H1 (cell line): ENCODE measurements at regions not wholly inside any gene's neighbourhood (a gene's known extent, or its start where the extent isn't known, plus 50 kb on each side); places are given as distances from the start of the nearest gene placed in this dataset.

Experiments
- CTCF ChIA-PET: fragments of 300-600 bp; sonication (Branson Sonifier 250); formaldehyde crosslinking; loops from one replicate; lab custom pipeline; 2021; ENCODE audit not compliant: partially characterized antibody; lab: Charles Lee
- POLR2A ChIA-PET: fragments of 300-600 bp; sonication (Branson Sonifier 250); formaldehyde crosslinking; loops from one replicate; lab custom pipeline; 2021; ENCODE audit warnings: inconsistent platforms; ENCODE audit not compliant: partially characterized antibody; lab: Charles Lee
- DNase-seq, 2 experiments: peaks; one replicate each; pipeline versions ENCODE4 v3.0.0 to v3.0.0-alpha.2; 2010 to 2022; ENCODE audit warnings: low spot score in 2 of 2, low read depth in 1 of 2, mixed read lengths in 1 of 2
- FAIRE-seq: peaks from 2 replicates; lab custom pipeline; 2011; peaks lifted over from hg19 to GRCh38; lab: Jason Lieb, UNC
- H2AFZ ChIP-seq: 2 replicates; pipeline ENCODE4 v1.8.1; 2012; ENCODE audit warnings: low read length, inconsistent platforms
- H2AK5ac ChIP-seq: 2 replicates; pipeline ENCODE4 v1.6.1; 2013; ENCODE audit warnings: low read depth, low read length
- H2BK120ac ChIP-seq: replicated peaks from 2 replicates; pipeline ENCODE3; 2013; ENCODE audit warnings: low read depth, low read length, inconsistent platforms
- H2BK12ac ChIP-seq: 2 replicates; pipeline ENCODE4 v1.6.1; 2013; ENCODE audit warnings: low read depth, low read length
- H2BK15ac ChIP-seq: 2 replicates; pipeline ENCODE4 v1.6.1; 2013; ENCODE audit warnings: low read length
- H2BK20ac ChIP-seq: 2 replicates; pipeline ENCODE4 v1.6.1; 2013; ENCODE audit warnings: low read length
- H2BK5ac ChIP-seq: 2 replicates; pipeline ENCODE4 v1.6.1; 2013; ENCODE audit warnings: low read depth, low read length
- H3K14ac ChIP-seq: 2 replicates; pipeline ENCODE4 v1.6.1; 2013; ENCODE audit warnings: inconsistent platforms; ENCODE audit not compliant: insufficient read length
- H3K18ac ChIP-seq: 2 replicates; pipeline ENCODE4 v1.6.1; 2013; ENCODE audit warnings: low read length; ENCODE audit errors: extremely low read depth
- H3K23ac ChIP-seq: 2 replicates; pipeline ENCODE4 v1.6.1; 2013; ENCODE audit warnings: inconsistent platforms; ENCODE audit not compliant: insufficient read length
- H3K23me2 ChIP-seq: 2 replicates; pipeline ENCODE4 v1.6.1; 2013; ENCODE audit warnings: low read depth, low read length
- H3K27ac ChIP-seq: 2 replicates; pipeline ENCODE4 v1.6.1; 2011; ENCODE audit warnings: low read depth, low read length, inconsistent platforms
- H3K27me3 ChIP-seq, 4 experiments: replicated peaks in 1 of 4; 1 replicate in 1 of 4; 2 replicates in 3 of 4; pipeline versions ENCODE4 v1.6.1 to v1.8.1; 2011 to 2013; ENCODE audit warnings: low read length in 3 of 4, mild to moderate bottlenecking in 3 of 4, inconsistent platforms in 2 of 4, mixed read lengths in 2 of 4, moderate library complexity in 1 of 4; ENCODE audit not compliant: control insufficient read depth in 3 of 4, insufficient read depth in 3 of 4; ENCODE audit errors: extremely low read depth in 1 of 4
- H3K36me3 ChIP-seq, 4 experiments: 2 replicates each; pipeline versions ENCODE4 v1.6.1 to v1.8.1; 2011 to 2013; ENCODE audit warnings: mild to moderate bottlenecking in 4 of 4, low read length in 3 of 4, moderate library complexity in 2 of 4, control low read depth in 1 of 4, inconsistent platforms in 1 of 4; ENCODE audit not compliant: insufficient read depth in 4 of 4, control insufficient read depth in 2 of 4
- H3K4ac ChIP-seq: replicated peaks from 2 replicates; pipeline ENCODE3; 2013; ENCODE audit warnings: low read length, low read depth, mixed read lengths, inconsistent platforms; ENCODE audit not compliant: insufficient read length
- H3K4me1 ChIP-seq, 4 experiments: replicated peaks in 1 of 4; 1 replicate in 1 of 4; 2 replicates in 3 of 4; pipeline versions ENCODE4 v1.6.1 to v1.8.1; 2011 to 2013; ENCODE audit warnings: low read length in 3 of 4, inconsistent platforms in 2 of 4, mixed read lengths in 1 of 4; ENCODE audit not compliant: insufficient read depth in 4 of 4, control insufficient read depth in 3 of 4
- H3K4me2 ChIP-seq, 2 experiments: 2 replicates each; pipeline versions ENCODE4 v1.6.1 to v1.8.1; 2011 to 2013; ENCODE audit warnings: low read depth in 2 of 2, low read length in 2 of 2, control low read depth in 1 of 2, inconsistent platforms in 1 of 2, mild to moderate bottlenecking in 1 of 2; ENCODE audit not compliant: insufficient read depth in 1 of 2
- H3K4me3 ChIP-seq, 4 experiments: fragments of 200-600, 300-600 bp in 1 of 4; sonication (generic), shearing (Covaris generic), sonication (Bioruptor Twin) in 1 of 4; 2 replicates each; pipeline versions ENCODE4 v1.5.1 to v1.8.1; 2011 to 2016; ENCODE audit warnings: low read length in 4 of 4, low read depth in 3 of 4, control low read depth in 2 of 4, inconsistent platforms in 2 of 4, mild to moderate bottlenecking in 2 of 4, mixed read lengths in 1 of 4, moderate library complexity in 1 of 4; ENCODE audit not compliant: insufficient read depth in 2 of 4; ENCODE audit errors: extremely low read depth in 1 of 4
- H3K56ac ChIP-seq: replicated peaks from 2 replicates; pipeline ENCODE3; 2013; ENCODE audit warnings: low read depth, mild to moderate bottlenecking, mixed read lengths, low read length, inconsistent platforms; ENCODE audit not compliant: insufficient read length
- H3K79me1 ChIP-seq: 2 replicates; pipeline ENCODE4 v1.6.1; 2013; ENCODE audit warnings: low read depth, low read length, control low read depth
- H3K79me2 ChIP-seq, 2 experiments: 2 replicates each; pipeline versions ENCODE4 v1.6.1 to v1.8.1; 2012 to 2013; ENCODE audit warnings: low read length in 2 of 2, mild to moderate bottlenecking in 2 of 2, inconsistent platforms in 1 of 2; ENCODE audit not compliant: insufficient read depth in 2 of 2, control insufficient read depth in 1 of 2
- H3K9ac ChIP-seq, 4 experiments: replicated peaks in 1 of 4; 1 replicate in 1 of 4; 2 replicates in 3 of 4; pipeline versions ENCODE4 v1.6.1 to v1.8.1; 2011 to 2013; ENCODE audit warnings: low read depth in 3 of 4, low read length in 3 of 4, control low read depth in 2 of 4, mild to moderate bottlenecking in 2 of 4, moderate library complexity in 2 of 4, inconsistent platforms in 1 of 4; ENCODE audit errors: extremely low read depth in 1 of 4
- H3K9me3 ChIP-seq, 2 experiments: 2 replicates each; pipeline versions ENCODE4 v1.6.1 to v1.8.1; 2012 to 2013; ENCODE audit warnings: mild to moderate bottlenecking in 2 of 2, moderate library complexity in 2 of 2, control low read depth in 1 of 2, inconsistent platforms in 1 of 2, low read depth in 1 of 2, low read length in 1 of 2, mixed read lengths in 1 of 2; ENCODE audit not compliant: insufficient read depth in 2 of 2
- H4K20me1 ChIP-seq, 2 experiments: replicated peaks in 1 of 2; 2 replicates each; pipeline versions ENCODE3 to v1.8.1; 2011 to 2013; ENCODE audit warnings: inconsistent platforms in 2 of 2, low read length in 2 of 2, mild to moderate bottlenecking in 1 of 2; ENCODE audit not compliant: insufficient read depth in 2 of 2, control insufficient read depth in 1 of 2
- H4K5ac ChIP-seq: 2 replicates; pipeline ENCODE4 v1.6.1; 2013; ENCODE audit warnings: low read length, low read depth, mixed read lengths, inconsistent platforms; ENCODE audit not compliant: insufficient read length
- H4K8ac ChIP-seq: 2 replicates; pipeline ENCODE4 v1.8.0; 2013; ENCODE audit warnings: mild to moderate bottlenecking, moderate library complexity, low read length, inconsistent platforms; ENCODE audit not compliant: insufficient read depth; ENCODE audit errors: extremely low read depth
- H4K91ac ChIP-seq: replicated peaks from 2 replicates; pipeline ENCODE3; 2013; ENCODE audit warnings: low read length, mixed read lengths, inconsistent platforms; ENCODE audit not compliant: insufficient read length
- ASH2L ChIP-seq: fragments of 200-600, 300-600 bp; sonication (generic); IDR thresholded peaks from one replicate; pipeline ENCODE4 v1.7.1; 2017; ENCODE audit warnings: low read length
- ATF3 ChIP-seq: IDR thresholded peaks from 2 replicates; pipeline ENCODE4 v1.6.1; 2011; ENCODE audit warnings: low read depth, mild to moderate bottlenecking, low read length; ENCODE audit not compliant: insufficient read depth
- CHD1 ChIP-seq: IDR thresholded peaks from 2 replicates; pipeline ENCODE4 v1.6.1; 2012; ENCODE audit warnings: low read depth, low read length, improper control_type of control experiment
- CHD2 ChIP-seq: IDR thresholded peaks from 2 replicates; pipeline ENCODE4 v1.6.1; 2012; ENCODE audit warnings: low read length, improper control_type of control experiment
- HDAC6 ChIP-seq: IDR thresholded peaks from one replicate; pipeline ENCODE4 v1.7.1; 2012; ENCODE audit warnings: low read depth, mild to moderate bottlenecking, inconsistent platforms, low read length, moderate library complexity
- KDM1A ChIP-seq: fragments of 200-600, 300-600 bp; sonication (generic); IDR thresholded peaks from 2 replicates; pipeline ENCODE4 v1.7.1; 2016; ENCODE audit warnings: mild to moderate bottlenecking, low read length, borderline replicate concordance
- NANOG ChIP-seq: IDR thresholded peaks from 2 replicates; pipeline ENCODE4 v1.6.1; 2011; ENCODE audit warnings: low read length, low read depth, mild to moderate bottlenecking, inconsistent platforms; ENCODE audit not compliant: insufficient read depth, poor library complexity, severe bottlenecking
- POLR2AphosphoS5 ChIP-seq: IDR thresholded peaks from 2 replicates; pipeline ENCODE4 v1.6.1; 2011; ENCODE audit warnings: low read depth, low read length
- RXRA ChIP-seq: IDR thresholded peaks from 2 replicates; pipeline ENCODE4 v1.6.1; 2011; ENCODE audit warnings: low read depth, mild to moderate bottlenecking, low read length, moderate library complexity; ENCODE audit not compliant: insufficient read depth
- SAP30 ChIP-seq: fragments of 300-600 bp; sonication (generic); IDR thresholded peaks from 2 replicates; pipeline ENCODE4 v1.7.1; 2012; ENCODE audit warnings: low read length, moderate library complexity, mild to moderate bottlenecking, inconsistent platforms; ENCODE audit not compliant: insufficient read depth, insufficient replicate concordance
- SUZ12 ChIP-seq: fragments of 200-600 bp; sonication (generic); IDR thresholded peaks from 2 replicates; pipeline ENCODE4 v1.6.1; 2012; ENCODE audit warnings: mild to moderate bottlenecking, inconsistent platforms, low read length, moderate library complexity, mixed read lengths
- TBP ChIP-seq: IDR thresholded peaks from 2 replicates; pipeline ENCODE4 v1.6.1; 2011; ENCODE audit warnings: low read depth, low read length, improper control_type of control experiment
- TEAD4 ChIP-seq: IDR thresholded peaks from 2 replicates; pipeline ENCODE4 v1.6.1; 2012; ENCODE audit warnings: low read depth, low read length, inconsistent platforms, mixed read lengths
- YY1 ChIP-seq: IDR thresholded peaks from 2 replicates; pipeline ENCODE4 v1.6.1; 2011; ENCODE audit warnings: low read depth, mild to moderate bottlenecking, low read length
- WGBS, 2 experiments: shearing (Covaris generic) in 1 of 2; methylation state at CpG; one replicate each; pipeline versions ENCODE4 v1.1.6 to v1.1.7; 2013 to 2015; ENCODE audit warnings: low lambda C conversion rate in 2 of 2, mixed read lengths in 2 of 2, inconsistent platforms in 1 of 2, low coverage in 1 of 2, missing lambda C conversion rate in 1 of 2; ENCODE audit not compliant: insufficient replicate concordance in 2 of 2, insufficient coverage in 1 of 2, insufficient read length in 1 of 2; ENCODE audit errors: extremely low coverage in 1 of 2, missing lambda C conversion rate in 1 of 2; 5-methylcytosine and 5-hydroxymethylcytosine counted together

DNA sequence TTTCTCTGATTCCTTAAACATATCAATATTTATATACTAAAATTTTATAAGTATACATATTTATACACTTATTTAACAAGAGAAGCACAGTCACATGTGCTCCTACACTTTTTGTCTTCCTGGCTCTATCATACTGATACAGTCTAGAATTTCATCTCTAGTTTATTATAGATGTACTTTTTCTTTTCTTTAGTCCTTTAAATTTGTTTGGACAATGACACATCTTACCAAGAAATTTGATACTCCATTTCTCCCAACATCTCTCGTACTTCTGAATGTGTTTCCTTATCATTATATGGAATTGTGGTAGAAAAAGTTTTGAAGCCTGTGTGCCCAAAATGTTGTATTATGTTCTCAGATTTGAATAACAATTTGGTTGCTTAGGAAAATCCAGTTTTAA is 104.6 kb downstream of the DMRT2 start:
- Histone ChIP-seq H3K4me1 (no peaks in the 10 kb centered on the region), H3K9me3 (peaks cover 46 to 63% of the 10 kb centered on the region in 2 experiments), H4K8ac (no peak overlapping the region), H3K27ac (no peak overlapping the region), H3K4me2 (no peak overlapping the region), H3K18ac (no peak overlapping the region), H3K4me3 (no peak overlapping the region), H4K20me1 (no peaks in the 10 kb centered on the region), H2AFZ (no peak overlapping the region), H3K23ac (no peak overlapping the region), H2AK5ac (no peak overlapping the region), H3K4ac (no peak overlapping the region), H2BK20ac (no peak overlapping the region), H4K91ac (no peak overlapping the region), H2BK12ac (no peak overlapping the region), H3K79me1 (no peaks in the 10 kb centered on the region), H2BK5ac (no peak overlapping the region), H3K36me3 (no peaks in the 10 kb centered on the region), H3K23me2 (no peaks in the 10 kb centered on the region; the same call in 1 of the 2 replicates), H3K9ac (no peak overlapping the region), H3K56ac (no peak overlapping the region), H2BK120ac (no peak overlapping the region), H4K5ac (no peak overlapping the region), H3K14ac (no peak overlapping the region), H2BK15ac (no peak overlapping the region), H3K27me3 (no peaks in the 10 kb centered on the region), H3K79me2 (no peaks in the 10 kb centered on the region)
- WGBS, 2 experiments: 95% methylated on average over 1 of the region's 1 CpG; no CpG with 5 or more reads in 1 of the 2 experiments
- ChIA-PET POLR2A (no interaction called here), CTCF (no interaction called here)
- DNase-seq: no peak
- no peak for FAIRE-seq
- TF ChIP-seq ASH2L (no peak), RXRA (no peak), POLR2AphosphoS5 (no peak), NANOG (no peak), HDAC6 (no peak), TEAD4 (no peak), SUZ12 (no peak), KDM1A (no peak), YY1 (no peak), ATF3 (no peak), CHD2 (no peak), SAP30 (no peak), TBP (no peak), CHD1 (no peak)
